ENCODE measurements at regions not wholly inside any gene's neighbourhood (a gene's known extent, or its start where the extent isn't known, plus 50 kb on each side); places are given as distances from the start of the nearest gene placed in this dataset.
"Not testable (repeated sequence)": the region's sequence is repeated elsewhere in the genome, so short reads cannot be mapped to it uniquely, and the experiment has no call there.

DNA sequence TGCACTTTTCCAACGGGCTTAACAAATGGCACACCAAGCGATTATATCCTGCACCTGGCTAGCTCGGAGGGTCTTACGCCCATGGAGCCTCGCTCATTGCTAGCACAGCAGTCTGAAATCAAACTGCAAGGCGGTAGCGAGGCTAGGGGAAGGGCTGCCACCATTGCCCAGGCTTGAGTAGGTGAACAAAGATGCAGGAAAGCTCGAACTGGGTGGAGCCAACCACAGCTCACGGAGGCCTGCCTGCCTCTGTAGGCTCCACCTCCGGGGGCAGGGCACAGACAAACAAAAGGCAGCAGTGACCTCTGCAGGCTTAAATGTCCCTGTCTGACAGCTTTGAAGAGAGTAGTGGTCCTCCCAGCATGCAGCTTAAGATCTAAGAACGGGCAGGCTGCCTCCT lies 365.4 kb downstream of the MMUT start:
- not testable (repeated sequence) for DNase-seq (ENCODE audit: low spot score)

DNA sequence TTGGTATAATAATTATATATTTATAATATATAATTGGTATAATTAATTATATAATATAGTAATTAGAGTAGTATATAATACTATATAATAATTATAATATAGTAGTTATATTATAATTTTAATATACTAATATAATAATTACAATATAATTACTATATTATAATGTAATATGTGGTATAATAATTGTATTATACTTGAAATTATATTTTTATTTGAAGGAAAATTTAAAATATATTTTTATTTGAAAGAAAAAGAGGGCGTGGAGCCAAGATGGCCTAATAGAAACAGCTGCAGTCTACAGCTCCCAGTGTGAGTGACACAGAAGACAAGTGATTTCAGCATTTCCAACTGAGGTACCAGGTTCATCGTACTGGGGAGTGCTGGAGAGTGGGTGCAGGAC lies 365.9 kb downstream of the MMUT start:
- DNase-seq (ENCODE audit: low spot score), result no peak

DNA sequence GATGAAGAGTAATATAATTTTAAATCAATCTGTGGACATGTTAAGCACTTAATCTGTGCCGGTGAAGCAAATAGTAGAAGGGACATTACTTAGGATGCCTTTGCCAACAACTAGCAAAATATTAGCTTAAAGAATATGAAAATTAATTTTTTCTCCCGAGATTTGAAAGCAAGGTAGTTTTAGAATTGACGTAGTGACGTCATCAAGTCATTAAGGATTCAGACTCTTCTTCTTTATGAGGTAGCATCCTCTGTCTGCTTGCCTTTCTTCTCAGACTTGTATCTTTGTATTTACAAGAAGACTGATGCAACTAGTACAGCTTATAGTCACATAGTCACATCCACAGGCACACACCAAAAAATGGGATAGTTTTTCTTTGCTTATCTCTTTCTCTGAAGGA lies 374.4 kb downstream of the MMUT start:
- no peak for DNase-seq (ENCODE audit: low spot score)

DNA sequence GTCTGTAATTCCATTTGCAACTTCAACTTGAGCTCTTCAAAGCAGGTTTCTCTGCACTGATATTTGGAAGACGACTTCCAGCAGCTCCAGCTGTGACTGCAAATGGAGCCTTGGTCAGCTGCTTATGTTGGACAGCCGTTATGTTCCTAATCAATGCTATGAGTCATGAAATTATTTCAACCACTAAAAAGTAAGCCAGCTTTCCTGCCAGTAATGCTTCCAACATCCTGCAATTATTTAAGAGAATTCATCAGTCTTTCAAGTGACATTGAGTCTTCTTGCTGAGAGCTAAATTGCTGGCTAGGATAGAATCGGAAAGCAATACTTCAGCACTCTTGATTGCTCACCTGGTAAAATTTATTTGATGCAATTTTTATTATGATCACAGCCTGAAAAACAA lies 375.7 kb downstream of the MMUT start:
- no peak for DNase-seq (ENCODE audit: low spot score)

DNA sequence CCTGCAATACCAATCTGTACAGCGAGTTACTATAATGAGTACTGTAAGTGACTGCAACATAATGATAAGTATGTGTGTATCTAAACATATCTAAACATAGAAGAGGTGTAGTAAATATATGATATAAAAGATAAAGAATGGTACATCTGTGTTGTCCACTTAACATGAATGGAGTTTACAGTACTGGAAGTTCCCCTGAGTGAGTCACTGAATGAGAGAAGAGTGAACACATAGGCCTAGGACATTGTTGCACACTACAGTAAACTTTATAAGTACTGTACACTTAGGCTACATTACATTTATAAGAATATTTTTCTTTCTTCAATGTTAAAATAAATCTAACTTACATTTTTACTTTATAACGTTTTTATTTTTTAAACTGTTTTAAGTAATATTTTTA lies 380.4 kb downstream of the MMUT start:
- no peak for DNase-seq (ENCODE audit: low spot score)

DNA sequence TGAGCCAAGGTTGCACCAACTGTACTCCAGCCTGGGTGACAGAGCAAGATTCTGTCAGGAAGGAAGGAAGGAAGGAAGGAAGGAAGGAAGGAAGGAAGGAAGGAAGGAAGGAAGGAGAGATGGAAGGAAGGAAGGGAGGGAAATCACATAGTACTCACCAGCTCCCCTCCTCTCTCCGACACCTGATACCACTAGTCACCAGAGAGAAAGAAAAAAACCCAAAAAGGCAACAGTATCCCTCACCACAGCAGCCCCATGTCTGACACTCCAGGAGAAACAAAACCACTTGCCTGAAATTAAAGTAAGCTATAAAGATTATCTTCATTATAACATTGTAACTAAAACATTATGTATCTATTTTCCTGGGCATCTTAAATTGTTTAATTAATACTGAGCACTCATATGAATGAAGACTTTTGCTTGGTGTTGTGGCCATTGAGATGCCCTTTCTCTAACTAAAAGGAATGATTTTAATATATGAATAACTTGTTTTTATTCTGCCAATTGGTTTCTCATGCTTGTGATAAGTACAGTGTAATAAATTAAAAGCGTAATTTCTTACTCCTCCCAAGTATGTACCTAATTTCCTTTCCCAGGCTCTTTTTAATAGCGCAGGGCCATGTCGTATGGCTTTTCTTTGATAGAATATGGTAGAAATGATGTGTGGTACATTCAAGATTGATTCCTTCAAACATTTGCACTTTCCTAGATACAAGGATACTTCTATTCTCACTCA lies 390.0 kb downstream of the MMUT start:
- no peak for DNase-seq (ENCODE audit: low spot score)

DNA sequence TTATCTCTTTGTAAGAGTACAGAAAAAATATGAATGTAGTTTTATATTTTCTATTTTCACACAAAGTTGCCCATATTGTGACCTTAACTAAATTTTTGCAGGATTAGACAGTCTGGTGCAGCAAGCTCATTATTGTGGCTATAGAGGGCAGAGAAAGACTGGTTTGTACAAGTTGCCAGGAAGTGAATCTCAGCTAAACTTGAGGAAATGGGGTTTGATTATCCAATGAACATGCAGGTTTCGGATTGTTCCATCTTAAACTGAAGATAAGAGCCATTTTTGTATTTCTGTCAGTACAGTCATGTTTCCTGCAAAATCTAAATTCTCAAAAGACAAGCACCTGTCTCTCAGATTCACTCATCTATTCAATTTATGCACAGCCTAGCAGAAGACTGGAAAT lies 390.9 kb downstream of the MMUT start:
- no peak for DNase-seq (ENCODE audit: low spot score)

DNA sequence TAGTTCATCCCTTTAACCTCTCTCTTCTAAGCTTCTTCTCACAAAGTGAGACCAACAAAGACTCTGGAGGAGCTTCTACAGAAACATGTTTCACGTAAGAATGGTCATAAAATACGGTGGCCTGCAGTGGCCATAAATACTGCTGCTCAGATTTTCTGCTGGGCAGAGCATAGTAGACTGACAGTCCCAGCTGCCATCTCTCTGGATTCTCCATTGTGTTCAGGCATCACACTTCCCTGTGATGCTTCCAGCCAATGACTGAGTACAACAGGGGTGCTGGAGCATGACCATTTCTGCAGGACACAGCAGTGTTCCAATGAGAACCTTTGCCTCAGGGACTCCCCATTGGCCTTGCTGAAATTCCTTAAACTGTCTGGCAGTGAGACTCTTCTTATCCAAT lies 392.6 kb downstream of the MMUT start:
- DNase-seq (ENCODE audit: low spot score), result no peak

DNA sequence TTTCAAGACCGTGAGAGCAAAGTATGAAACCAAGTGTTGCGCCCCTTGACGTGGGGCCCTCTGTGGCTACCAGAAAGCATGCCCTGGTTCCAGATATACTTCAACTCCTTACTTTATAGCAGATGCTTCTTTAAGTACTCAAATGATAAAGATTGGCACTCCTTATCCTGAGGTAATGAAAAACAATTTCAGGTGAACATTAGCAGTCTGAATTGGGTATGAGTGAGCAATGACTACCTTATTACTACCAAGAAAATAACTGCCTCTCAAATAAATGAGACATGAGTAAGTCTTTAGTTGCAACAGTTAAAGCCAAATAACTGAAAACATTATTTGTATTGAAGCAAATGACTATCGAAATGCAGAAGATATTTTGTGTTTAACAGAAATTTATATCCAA lies 408.7 kb downstream of the MMUT start:
- DNase-seq (ENCODE audit: low spot score), result no peak

DNA sequence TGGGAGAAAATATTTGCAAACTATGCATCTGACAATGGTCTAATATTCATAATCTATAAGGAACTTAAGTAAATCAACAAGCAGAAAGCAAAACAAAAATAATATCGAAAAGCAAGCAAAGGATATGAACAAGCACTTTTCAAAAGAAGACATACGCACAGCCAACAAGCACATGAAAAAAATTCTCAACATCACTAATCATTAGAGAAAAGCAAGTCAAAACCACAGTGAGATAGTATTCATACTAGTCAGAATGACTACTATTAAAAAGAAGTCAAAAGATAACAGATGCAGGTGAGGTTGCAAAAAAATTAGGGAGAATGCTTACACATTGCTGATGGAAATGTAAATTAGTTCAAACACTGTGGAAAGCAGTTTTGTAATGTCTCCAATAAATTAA lies 410.2 kb downstream of the MMUT start:
- no peak for DNase-seq (ENCODE audit: low spot score)

DNA sequence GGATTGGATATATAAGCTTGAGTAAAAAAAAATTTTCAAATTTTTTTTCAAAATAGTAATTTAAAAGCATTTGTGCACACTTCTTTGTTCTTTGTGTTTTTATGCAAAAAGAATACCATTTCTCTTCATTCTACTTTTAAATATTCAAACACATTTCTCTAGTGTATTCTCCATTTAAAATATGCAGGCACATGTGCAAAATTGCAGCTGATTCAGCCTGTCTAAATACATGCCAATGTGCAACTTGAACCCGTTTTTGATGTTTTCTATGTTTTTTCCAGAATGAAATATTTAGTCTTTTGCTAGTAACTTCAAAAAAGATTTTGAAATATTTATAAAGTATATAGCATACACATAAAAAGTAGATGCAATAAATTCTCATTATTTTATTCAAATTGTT lies 411.8 kb downstream of the MMUT start:
- DNase-seq (ENCODE audit: low spot score), result no peak

DNA sequence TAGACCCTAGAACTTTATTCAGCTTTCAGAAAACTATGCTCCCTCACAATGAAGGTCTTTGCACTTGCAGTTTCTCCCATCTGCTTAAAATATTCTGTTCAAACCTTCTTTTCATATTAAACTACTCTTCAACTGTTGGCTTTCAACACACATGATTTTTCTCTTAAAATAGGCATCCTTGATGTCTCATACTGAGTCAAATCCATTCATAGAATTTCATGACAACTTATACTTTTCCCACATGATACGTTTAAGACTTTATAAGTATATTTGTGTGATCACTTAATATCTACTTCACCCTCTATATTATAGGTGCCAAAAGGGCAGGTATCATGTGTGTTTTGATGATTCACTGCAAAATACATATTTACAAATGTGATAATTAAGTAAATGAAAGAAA lies 412.5 kb downstream of the MMUT start:
- DNase-seq (ENCODE audit: low spot score), result no peak

DNA sequence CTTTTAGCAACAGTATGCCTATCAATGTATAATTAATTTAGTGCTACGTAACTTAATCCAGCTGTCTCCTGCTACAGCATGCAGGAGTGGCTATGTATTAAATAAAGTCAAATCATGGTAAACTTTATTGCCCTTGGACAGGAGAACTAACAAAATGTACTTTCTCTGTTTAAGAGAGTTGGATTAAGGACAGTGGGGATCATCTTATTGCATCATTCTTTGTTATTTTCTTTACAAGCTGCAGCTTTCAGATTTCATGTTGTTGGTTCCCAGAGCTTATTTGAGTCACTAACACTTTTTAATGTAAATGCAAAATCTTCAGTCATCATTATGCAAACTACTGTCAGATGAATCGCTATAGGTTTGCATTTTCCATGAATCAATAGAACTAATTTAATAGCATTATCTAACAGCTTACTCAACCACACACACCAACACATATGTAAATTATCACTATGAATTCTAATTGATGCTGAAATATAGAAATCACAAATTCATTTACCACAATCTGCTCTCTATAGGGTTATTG lies 424.7 kb downstream of the MMUT start:
- no peak for DNase-seq (ENCODE audit: low spot score)

DNA sequence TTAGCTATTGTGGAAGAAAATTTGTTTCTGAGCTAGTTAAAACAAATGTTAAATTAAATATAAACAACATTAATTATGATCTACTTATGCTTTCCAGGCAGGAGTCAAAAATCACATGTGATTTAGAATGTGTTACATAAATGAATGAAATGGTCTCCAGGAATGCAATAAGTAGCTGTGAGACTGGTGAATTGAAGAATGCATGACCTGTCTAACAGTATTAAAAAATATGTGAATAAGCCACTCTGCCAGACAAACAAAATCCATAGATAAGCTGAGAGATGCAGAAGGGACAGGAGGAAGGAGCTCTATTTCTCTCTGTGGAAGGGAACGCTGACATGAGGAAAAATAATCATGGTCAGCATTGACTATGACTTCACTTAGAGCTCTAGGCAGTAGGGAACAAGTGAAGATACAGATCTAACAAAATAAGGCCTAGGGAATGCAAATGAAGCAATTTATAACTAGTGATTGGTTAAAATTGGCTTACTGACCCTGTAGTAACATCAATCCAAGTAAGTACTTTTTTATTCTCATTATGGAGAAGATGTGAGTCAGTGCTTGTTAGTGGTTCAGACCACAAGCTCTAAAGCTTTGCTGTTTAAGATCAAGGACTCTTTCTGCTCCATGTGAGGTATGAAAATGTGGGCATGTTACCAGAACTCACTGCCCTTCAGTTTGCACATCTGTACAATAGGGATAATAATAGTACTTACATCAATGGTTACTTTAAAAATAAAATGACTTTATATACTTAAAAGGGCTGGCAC lies 432.6 kb downstream of the MMUT start:
- no peak for DNase-seq (ENCODE audit: low spot score)

DNA sequence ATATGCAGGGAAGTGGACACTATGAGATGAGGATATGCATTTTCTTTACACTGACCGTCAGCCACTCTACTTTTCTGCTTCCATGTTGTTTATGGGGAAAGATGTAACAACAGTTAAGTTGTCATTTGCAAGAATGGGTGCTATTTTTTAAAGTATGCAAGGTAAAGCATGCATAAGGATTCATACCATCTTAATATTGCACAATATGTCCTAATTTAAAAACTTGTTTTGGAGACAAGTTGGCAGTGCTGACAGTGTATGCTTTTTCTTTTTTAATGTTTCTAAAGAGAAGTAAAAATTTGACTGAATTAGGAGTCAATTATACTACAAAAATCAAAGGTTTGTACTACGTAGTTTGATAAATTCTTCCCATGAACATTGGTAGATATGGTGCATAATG lies 435.4 kb downstream of the MMUT start:
- no peak for DNase-seq (ENCODE audit: low spot score)

DNA sequence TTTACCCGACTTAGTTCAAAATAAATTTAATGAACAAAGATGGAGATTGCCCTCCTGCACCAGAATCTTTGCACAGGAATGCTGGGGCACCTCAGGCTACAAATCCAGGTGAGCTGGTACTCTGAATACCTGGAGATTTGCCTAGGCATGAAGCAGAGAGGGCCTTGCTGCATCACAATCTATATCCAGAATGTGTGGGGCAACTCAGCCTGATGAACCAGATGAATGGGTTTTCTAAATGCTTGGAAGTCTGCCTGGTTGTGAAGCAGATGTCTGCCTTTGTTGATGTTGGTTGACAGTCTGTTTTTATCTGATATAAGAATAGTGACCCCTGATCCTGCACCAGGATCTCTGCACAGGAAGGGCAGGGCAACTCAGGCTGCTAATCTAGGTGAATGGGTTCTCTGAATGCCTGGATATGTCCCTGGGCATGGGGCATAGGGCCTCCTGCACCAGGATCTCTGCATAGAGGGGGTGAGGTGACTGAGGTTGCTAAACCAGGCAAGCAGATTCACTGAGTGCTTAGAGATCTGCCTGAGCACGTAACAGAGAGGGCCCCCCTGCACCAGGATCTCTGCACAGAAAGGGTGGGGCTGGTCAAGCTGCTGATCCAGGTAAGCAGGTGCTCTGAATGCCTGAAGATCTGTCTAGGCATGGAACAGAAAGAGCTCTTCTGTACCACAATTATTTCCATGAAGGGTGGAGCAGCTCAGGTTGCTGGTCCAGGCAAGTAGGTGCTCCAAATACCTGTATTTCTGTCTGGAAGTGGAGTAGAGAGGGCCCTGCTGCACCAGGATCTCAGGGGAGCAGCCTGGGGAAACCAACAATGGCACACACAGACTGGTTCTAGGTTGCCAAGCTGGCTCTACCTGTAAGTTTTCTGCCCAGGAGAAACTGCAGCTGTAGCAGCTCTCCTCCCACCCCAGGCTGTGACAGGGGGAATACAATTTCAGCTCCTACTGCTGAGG lies 437.5 kb downstream of the MMUT start:
- DNase-seq (ENCODE audit: low spot score), result no peak

DNA sequence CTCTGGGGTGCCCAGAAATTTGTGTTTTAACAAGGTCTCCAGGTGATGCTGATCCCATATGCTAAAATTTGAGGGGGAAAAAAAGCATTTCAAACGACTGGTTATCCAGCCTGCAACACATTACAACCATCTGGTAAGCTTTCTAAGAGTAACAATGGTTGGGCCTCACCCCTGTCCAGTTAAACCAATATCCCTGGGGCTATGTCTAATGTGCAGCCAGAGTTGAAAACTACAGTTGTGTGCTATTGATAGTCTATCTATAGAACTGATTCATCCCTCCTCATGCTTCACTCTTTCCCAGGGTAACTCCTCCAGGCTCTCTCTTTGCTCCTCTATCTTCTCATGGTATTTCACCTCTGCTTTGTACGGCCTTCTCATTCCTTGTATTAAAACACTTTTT lies 458.3 kb downstream of the MMUT start:
- DNase-seq (ENCODE audit: low spot score), result no peak

DNA sequence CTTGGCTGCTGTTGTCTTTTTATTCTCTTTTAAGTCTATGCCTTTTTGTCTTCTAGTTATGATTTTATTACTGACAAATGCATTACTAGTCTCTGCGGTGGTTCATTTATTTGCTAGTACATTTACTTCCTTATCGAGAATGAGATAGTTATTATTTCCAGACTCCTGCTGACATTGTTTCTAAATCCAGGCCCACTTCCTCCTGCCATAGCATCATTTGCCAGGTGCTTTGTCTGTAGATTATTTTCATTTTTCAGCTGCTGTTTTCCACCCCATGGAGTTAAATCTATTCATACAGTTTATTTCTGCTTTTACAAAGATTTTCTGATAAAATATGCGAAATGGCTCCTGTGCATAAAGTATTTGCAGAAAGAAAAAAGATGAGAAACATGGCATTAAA lies 459.7 kb downstream of the MMUT start:
- no peak for DNase-seq (ENCODE audit: low spot score)

DNA sequence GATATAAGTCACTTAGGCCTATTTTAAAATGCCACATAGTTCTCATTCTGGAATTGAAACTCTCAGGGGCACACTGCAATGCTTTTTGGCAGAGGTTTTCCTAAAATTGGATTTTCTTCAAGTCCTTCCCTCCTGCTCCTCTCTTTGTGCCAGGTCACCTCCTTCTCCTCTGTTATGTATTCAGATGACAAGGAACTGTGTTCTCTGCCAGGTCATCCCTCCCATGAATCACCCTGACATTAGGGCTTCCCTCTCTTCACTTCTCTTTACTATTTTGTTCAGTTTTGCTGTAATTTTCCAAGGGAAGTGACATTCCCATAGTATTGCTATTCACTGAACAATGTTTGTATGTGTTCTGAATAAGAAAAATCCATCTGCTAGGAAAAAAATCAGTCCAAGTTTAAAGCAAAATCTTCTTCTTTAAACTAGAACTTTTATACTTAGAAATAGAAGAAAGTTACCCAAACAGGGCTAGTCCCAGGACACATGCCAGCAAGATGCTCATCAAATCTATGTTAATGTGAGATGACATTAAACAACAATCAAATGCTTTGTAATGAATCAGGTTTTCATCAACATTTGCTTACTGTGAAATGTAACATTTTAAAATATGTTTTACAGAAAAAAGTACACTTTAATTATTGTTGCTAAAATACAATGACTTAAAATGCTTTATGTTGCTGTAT lies 461.1 kb downstream of the MMUT start:
- no peak for DNase-seq (ENCODE audit: low spot score)

DNA sequence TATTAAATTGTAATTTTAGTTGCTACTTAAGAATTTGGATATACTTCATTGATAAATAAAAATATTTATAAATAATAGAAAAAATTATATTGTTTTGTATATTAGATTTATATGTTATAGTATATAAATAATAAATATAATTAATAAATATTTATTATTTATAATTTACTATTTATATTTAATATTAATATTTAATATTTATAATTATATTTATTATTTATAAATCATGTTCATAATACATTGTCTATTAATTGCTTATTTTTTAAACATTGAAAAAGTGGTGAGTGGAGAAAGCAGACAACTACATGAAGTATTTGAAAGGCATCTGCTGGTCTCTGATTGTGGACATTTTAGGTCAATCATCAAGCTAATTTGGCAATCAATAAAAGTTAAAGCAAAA lies 464.5 kb downstream of the MMUT start:
- DNase-seq (ENCODE audit: low spot score), result no peak

DNA sequence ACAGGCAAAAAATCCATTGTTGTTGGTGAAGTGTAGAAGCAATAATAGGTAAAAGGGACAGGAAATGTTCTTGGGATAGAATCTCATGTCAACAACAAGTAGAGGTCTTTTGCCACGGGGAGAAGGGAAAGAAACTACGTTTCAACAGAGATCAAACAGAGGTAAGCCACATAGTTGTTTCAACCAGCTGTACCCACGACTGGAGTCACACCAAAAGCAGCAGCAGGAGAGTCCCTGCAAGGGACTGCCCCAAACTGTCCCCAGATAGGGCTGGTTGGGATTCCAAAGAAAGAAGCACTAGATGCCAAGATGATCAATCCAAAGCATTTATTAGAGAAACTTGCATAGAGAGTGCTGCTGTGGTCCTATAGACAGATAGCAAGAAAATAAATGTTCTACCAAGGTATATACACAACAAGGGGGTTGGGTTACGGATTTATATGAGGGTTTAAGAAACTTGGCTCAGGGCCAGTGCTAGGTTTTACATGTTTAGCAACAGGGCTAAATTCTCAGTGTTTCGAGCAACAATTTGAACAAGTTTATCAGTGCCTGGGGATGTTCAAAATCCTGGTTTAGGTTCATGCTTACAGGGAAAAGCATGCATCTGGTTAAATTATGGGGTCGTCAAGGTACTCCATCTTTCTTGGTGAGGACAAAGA lies 466.5 kb downstream of the MMUT start:
- no peak for DNase-seq (ENCODE audit: low spot score)

Data from hepatic stellate cell (primary cell).